HEK293 (cell line): ENCODE measurements at regions not wholly inside any gene's neighbourhood (a gene's known extent, or its start where the extent isn't known, plus 50 kb on each side); places are given as distances from the start of the nearest gene placed in this dataset.

Experiments
- CTCF ChIA-PET: fragments of 350-600 bp; formaldehyde crosslinking; extraction: SDS; loops from one replicate; lab custom pipeline; 2021; ENCODE audit warnings: antibody characterized with exemption; lab: Yijun Ruan, JAX
- POLR2A ChIA-PET: fragments of 300-600 bp; formaldehyde crosslinking; extraction: SDS; loops from one replicate; lab custom pipeline; 2020; ENCODE audit warnings: antibody characterized with exemption, inconsistent platforms; lab: Yijun Ruan, JAX
- H3K27ac ChIP-seq: fragments of 200-500 bp; sonication (Bioruptor generic); 2 replicates; pipeline ENCODE4 v1.5.1; 2014; ENCODE audit warnings: low read depth, low read length, control low read depth, inconsistent platforms; ENCODE audit errors: extremely low read depth
- H3K36me3 ChIP-seq, 2 experiments: fragments of 200-500 bp in 1 of 2; sonication (Bioruptor generic) in 1 of 2; 1 replicate in 1 of 2; 2 replicates in 1 of 2; pipeline ENCODE4 v1.5.1; 2014 to 2017; ENCODE audit warnings: inconsistent platforms in 2 of 2, low read length in 2 of 2; ENCODE audit not compliant: control insufficient read depth in 2 of 2, insufficient read depth in 1 of 2
- H3K4me1 ChIP-seq: fragments of 200-500 bp; sonication (Bioruptor generic); 2 replicates; pipeline ENCODE4 v1.5.1; 2014; ENCODE audit warnings: mild to moderate bottlenecking, low read length, inconsistent platforms; ENCODE audit not compliant: control insufficient read depth, insufficient read depth
- H3K4me3 ChIP-seq: 2 replicates; pipeline ENCODE4 v1.5.1; 2011; ENCODE audit warnings: low read depth, mild to moderate bottlenecking, control low read depth, low read length, moderate library complexity
- H3K9me3 ChIP-seq: fragments of 200-500 bp; sonication (Bioruptor generic); 2 replicates; pipeline ENCODE4 v1.5.1; 2014; ENCODE audit warnings: low read depth, low read length, inconsistent platforms; ENCODE audit not compliant: control insufficient read depth, insufficient read depth
- HOXC10 ChIP-seq: sonication (generic); formaldehyde crosslinking; IDR thresholded peaks from 2 replicates; pipeline ENCODE4 v1.8.1; 2023; ENCODE audit warnings: mild to moderate bottlenecking, missing genetic modification reagents
- KLF8 ChIP-seq: fragments of 450-650 bp; formaldehyde crosslinking; IDR thresholded peaks from 2 replicates; pipeline ENCODE4 v1.5.1; 2016; ENCODE audit warnings: missing biosample characterization, missing genetic modification characterization
- OSR2 ChIP-seq: fragments of 450-650 bp; formaldehyde crosslinking; IDR thresholded peaks from 2 replicates; pipeline ENCODE4 v1.5.1; 2016; ENCODE audit warnings: missing biosample characterization, missing genetic modification characterization
- ZFP37 ChIP-seq: fragments of 450-650 bp; formaldehyde crosslinking; IDR thresholded peaks from 2 replicates; pipeline ENCODE4 v1.5.1; 2016; ENCODE audit warnings: missing biosample characterization, missing genetic modification characterization
- ZNF155 ChIP-seq: fragments of 450-650 bp; formaldehyde crosslinking; IDR thresholded peaks from 2 replicates; pipeline ENCODE4 v1.5.1; 2016; ENCODE audit warnings: missing biosample characterization, missing genetic modification characterization
- ZNF2 ChIP-seq: fragments of 450-650 bp; formaldehyde crosslinking; IDR thresholded peaks from 2 replicates; pipeline ENCODE4 v1.5.1; 2016; ENCODE audit warnings: missing biosample characterization, missing genetic modification characterization
- ZNF239 ChIP-seq: fragments of 450-650 bp; formaldehyde crosslinking; IDR thresholded peaks from 2 replicates; pipeline ENCODE4 v1.5.1; 2016; ENCODE audit warnings: missing biosample characterization, missing genetic modification characterization
- ZNF48 ChIP-seq: fragments of 450-650 bp; formaldehyde crosslinking; IDR thresholded peaks from 2 replicates; pipeline ENCODE4 v1.5.1; 2016; ENCODE audit warnings: missing biosample characterization, missing genetic modification characterization
- ZNF529 ChIP-seq: fragments of 450-650 bp; formaldehyde crosslinking; IDR thresholded peaks from 2 replicates; pipeline ENCODE4 v1.5.1; 2017; ENCODE audit warnings: missing genetic modification characterization, missing biosample characterization; ENCODE audit not compliant: insufficient replicate concordance
- ZNF544 ChIP-seq: fragments of 450-650 bp; formaldehyde crosslinking; IDR thresholded peaks from 2 replicates; pipeline ENCODE4 v1.5.0; 2017; ENCODE audit warnings: missing biosample characterization, missing genetic modification characterization
- ZNF623 ChIP-seq: fragments of 450-650 bp; formaldehyde crosslinking; IDR thresholded peaks from 2 replicates; pipeline ENCODE4 v1.5.1; 2016; ENCODE audit warnings: missing biosample characterization, missing genetic modification characterization
- ZNF624 ChIP-seq: fragments of 450-650 bp; formaldehyde crosslinking; IDR thresholded peaks from 2 replicates; pipeline ENCODE4 v1.5.1; 2017; ENCODE audit warnings: missing biosample characterization, missing genetic modification characterization
- ZNF701 ChIP-seq: fragments of 450-650 bp; formaldehyde crosslinking; IDR thresholded peaks from 2 replicates; pipeline ENCODE4 v1.5.1; 2016; ENCODE audit warnings: missing biosample characterization, missing genetic modification characterization
- ZSCAN30 ChIP-seq: fragments of 450-650 bp; IDR thresholded peaks from 2 replicates; pipeline ENCODE4 v1.5.1; 2018; ENCODE audit warnings: missing biosample characterization, mild to moderate bottlenecking, missing genetic modification characterization, moderate library complexity
- TF ChIP-seq, protein P1 (sequence below): fragments of 450-650 bp; formaldehyde crosslinking; IDR thresholded peaks from 2 replicates; pipeline ENCODE4 v1.5.0; 2017; ENCODE audit warnings: missing biosample characterization, missing genetic modification characterization, borderline replicate concordance
- TF ChIP-seq, protein P2 (sequence below): fragments of 450-650 bp; formaldehyde crosslinking; IDR thresholded peaks from 2 replicates; pipeline ENCODE4 v1.5.1; 2016; ENCODE audit warnings: missing biosample characterization, missing genetic modification characterization
- TF ChIP-seq, protein P3 (sequence below): fragments of 450-650 bp; formaldehyde crosslinking; IDR thresholded peaks from 2 replicates; pipeline ENCODE4 v1.5.1; 2016; ENCODE audit warnings: missing biosample characterization, missing genetic modification characterization
- TF ChIP-seq, protein P4 (sequence below): fragments of 450-650 bp; formaldehyde crosslinking; IDR thresholded peaks from 2 replicates; pipeline ENCODE4 v1.5.1; 2016; ENCODE audit warnings: missing biosample characterization, missing genetic modification characterization, borderline replicate concordance
- TF ChIP-seq, protein P5 (sequence below): fragments of 450-650 bp; formaldehyde crosslinking; IDR thresholded peaks from 2 replicates; pipeline ENCODE4 v1.5.1; 2016; ENCODE audit warnings: missing biosample characterization, missing genetic modification characterization
- TF ChIP-seq, protein P6 (sequence below): fragments of 450-650 bp; formaldehyde crosslinking; IDR thresholded peaks from 2 replicates; pipeline ENCODE4 v1.5.1; 2016; ENCODE audit warnings: missing biosample characterization, missing genetic modification characterization

DNA sequence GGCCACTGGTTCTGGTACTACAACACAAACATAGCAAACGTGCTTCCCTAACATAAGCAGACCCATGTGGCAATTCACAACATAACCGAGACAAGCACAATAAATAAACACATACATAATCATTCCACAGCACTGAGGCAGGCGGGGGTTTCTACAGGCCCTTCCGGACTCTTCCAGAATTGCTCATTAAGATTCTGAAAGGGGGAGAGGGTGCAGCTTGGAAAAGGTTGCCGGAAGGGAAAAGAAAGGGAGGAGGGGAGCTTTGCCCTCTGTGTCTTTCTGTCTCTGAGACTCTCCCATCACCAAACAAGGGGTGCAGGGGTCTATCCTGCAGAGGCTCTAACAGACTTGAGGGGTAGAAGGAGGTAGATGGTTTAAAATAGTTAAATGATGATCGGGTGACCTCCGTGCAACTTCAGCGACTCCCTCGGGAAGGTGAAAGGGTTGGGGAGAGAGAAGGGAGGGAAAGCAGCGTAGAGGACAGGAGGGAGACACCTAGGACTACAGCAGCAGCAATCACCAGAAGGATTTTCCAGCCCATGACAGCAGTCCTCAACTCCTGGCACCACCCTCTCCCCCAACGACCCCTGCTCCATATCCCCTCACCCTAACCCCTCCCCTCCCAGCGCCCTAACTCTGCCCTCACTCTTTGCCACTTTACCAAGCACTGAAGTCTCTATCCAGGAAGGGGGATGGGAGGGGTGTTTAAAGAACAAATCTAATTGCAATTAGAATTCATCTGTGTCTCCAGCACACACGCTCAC is 365.5 kb upstream of the ESRRG start (continued):
- TF ChIP-seq, protein P1, sequence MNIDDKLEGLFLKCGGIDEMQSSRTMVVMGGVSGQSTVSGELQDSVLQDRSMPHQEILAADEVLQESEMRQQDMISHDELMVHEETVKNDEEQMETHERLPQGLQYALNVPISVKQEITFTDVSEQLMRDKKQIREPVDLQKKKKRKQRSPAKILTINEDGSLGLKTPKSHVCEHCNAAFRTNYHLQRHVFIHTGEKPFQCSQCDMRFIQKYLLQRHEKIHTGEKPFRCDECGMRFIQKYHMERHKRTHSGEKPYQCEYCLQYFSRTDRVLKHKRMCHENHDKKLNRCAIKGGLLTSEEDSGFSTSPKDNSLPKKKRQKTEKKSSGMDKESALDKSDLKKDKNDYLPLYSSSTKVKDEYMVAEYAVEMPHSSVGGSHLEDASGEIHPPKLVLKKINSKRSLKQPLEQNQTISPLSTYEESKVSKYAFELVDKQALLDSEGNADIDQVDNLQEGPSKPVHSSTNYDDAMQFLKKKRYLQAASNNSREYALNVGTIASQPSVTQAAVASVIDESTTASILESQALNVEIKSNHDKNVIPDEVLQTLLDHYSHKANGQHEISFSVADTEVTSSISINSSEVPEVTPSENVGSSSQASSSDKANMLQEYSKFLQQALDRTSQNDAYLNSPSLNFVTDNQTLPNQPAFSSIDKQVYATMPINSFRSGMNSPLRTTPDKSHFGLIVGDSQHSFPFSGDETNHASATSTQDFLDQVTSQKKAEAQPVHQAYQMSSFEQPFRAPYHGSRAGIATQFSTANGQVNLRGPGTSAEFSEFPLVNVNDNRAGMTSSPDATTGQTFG (tag by site-specific recombination), result no peak
- TF ChIP-seq ZSCAN30 (tag by site-specific recombination) (no peak), ZNF544 (tag by site-specific recombination) (no peak), ZNF239 (no peak)

DNA sequence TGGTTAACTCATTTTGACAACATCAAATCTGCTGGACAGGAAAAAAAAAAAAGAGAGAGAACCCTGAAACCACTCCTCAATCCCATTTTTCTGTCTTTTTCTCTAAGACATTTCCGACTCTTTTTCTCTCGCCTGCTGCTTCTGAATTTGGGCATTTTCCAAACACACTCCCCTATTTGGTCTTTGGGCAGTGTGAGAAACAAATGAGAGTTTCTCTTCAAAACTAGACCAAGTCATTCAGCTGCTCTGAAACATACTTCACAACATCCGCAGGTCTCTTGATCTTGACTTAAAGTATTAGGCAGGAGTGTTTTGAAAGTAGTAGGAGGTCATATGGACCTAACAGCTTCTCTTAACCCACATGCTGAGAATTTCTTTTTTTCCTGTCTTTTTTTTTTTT is 364.8 kb upstream of the ESRRG start:
- H3K27ac ChIP-seq, result no peak overlapping the region
- TF ChIP-seq, protein P2, sequence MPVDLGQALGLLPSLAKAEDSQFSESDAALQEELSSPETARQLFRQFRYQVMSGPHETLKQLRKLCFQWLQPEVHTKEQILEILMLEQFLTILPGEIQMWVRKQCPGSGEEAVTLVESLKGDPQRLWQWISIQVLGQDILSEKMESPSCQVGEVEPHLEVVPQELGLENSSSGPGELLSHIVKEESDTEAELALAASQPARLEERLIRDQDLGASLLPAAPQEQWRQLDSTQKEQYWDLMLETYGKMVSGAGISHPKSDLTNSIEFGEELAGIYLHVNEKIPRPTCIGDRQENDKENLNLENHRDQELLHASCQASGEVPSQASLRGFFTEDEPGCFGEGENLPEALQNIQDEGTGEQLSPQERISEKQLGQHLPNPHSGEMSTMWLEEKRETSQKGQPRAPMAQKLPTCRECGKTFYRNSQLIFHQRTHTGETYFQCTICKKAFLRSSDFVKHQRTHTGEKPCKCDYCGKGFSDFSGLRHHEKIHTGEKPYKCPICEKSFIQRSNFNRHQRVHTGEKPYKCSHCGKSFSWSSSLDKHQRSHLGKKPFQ, result no peak
- TF ChIP-seq ZNF155 (tag by site-specific recombination), result no peak
- no peaks in the 10 kb centered on the region for H3K4me1 ChIP-seq
- ChIA-PET CTCF (interaction anchor here (0.6 kb wide), 1 partner anchor 11 kb away, joined by 3 read pairs; no protein-coding TSS in a partner anchor), POLR2A (no interaction called here)
- no peak overlapping the region for H3K4me3 ChIP-seq
- no peaks in the 10 kb centered on the region for H3K36me3 ChIP-seq
- H3K9me3 ChIP-seq, result no peaks in the 10 kb centered on the region

DNA sequence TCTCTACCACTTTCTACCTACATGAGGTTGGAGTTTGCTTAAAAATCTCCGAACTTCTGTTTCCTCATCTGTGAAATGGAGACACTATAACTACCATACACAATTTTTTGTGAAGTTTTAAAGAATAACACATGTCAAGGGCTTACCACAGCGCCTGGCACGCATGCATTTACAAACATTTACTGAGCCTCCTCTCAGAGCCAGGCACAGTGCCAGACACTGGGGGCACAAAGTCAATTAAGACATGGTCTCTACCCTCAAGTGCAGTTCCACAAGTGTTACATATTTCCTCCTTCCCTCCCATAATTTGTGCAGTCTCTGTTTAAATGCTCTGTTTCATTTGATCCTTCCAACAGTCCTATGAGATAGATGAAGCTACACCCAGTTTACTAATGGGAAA is 356.4 kb upstream of the ESRRG start:
- ChIA-PET CTCF (no interaction called here), POLR2A (no interaction called here)
- no peak for TF ChIP-seq ZNF48 (tag by site-specific recombination)
- no peak for TF ChIP-seq ZNF239
- TF ChIP-seq ZNF2 (tag by site-specific recombination), result no peak
- TF ChIP-seq, protein P3, sequence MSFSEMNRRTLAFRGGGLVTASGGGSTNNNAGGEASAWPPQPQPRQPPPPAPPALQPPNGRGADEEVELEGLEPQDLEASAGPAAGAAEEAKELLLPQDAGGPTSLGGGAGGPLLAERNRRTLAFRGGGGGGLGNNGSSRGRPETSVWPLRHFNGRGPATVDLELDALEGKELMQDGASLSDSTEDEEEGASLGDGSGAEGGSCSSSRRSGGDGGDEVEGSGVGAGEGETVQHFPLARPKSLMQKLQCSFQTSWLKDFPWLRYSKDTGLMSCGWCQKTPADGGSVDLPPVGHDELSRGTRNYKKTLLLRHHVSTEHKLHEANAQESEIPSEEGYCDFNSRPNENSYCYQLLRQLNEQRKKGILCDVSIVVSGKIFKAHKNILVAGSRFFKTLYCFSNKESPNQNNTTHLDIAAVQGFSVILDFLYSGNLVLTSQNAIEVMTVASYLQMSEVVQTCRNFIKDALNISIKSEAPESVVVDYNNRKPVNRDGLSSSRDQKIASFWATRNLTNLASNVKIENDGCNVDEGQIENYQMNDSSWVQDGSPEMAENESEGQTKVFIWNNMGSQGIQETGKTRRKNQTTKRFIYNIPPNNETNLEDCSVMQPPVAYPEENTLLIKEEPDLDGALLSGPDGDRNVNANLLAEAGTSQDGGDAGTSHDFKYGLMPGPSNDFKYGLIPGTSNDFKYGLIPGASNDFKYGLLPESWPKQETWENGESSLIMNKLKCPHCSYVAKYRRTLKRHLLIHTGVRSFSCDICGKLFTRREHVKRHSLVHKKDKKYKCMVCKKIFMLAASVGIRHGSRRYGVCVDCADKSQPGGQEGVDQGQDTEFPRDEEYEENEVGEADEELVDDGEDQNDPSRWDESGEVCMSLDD (tag by site-specific recombination), result no peak
- no peak for TF ChIP-seq ZNF701 (tag by site-specific recombination)
- TF ChIP-seq, protein P4, sequence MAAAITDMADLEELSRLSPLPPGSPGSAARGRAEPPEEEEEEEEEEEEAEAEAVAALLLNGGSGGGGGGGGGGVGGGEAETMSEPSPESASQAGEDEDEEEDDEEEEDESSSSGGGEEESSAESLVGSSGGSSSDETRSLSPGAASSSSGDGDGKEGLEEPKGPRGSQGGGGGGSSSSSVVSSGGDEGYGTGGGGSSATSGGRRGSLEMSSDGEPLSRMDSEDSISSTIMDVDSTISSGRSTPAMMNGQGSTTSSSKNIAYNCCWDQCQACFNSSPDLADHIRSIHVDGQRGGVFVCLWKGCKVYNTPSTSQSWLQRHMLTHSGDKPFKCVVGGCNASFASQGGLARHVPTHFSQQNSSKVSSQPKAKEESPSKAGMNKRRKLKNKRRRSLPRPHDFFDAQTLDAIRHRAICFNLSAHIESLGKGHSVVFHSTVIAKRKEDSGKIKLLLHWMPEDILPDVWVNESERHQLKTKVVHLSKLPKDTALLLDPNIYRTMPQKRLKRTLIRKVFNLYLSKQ, result no peak
- TF ChIP-seq HOXC10, result no peak
- no peak for TF ChIP-seq ZNF623 (tag by site-specific recombination)
- TF ChIP-seq, protein P5, sequence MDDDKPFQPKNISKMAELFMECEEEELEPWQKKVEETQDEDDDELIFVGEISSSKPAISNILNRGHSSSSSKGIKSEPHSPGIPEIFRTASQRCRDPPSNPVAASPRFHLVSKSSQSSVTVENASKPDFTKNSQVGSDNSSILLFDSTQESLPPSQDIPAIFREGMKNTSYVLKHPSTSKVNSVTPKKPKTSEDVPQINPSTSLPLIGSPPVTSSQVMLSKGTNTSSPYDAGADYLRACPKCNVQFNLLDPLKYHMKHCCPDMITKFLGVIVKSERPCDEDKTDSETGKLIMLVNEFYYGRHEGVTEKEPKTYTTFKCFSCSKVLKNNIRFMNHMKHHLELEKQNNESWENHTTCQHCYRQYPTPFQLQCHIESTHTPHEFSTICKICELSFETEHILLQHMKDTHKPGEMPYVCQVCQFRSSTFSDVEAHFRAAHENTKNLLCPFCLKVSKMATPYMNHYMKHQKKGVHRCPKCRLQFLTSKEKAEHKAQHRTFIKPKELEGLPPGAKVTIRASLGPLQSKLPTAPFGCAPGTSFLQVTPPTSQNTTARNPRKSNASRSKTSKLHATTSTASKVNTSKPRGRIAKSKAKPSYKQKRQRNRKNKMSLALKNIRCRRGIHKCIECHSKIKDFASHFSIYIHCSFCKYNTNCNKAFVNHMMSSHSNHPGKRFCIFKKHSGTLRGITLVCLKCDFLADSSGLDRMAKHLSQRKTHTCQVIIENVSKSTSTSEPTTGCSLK (tag by site-specific recombination), result no peak
- TF ChIP-seq, protein P6, sequence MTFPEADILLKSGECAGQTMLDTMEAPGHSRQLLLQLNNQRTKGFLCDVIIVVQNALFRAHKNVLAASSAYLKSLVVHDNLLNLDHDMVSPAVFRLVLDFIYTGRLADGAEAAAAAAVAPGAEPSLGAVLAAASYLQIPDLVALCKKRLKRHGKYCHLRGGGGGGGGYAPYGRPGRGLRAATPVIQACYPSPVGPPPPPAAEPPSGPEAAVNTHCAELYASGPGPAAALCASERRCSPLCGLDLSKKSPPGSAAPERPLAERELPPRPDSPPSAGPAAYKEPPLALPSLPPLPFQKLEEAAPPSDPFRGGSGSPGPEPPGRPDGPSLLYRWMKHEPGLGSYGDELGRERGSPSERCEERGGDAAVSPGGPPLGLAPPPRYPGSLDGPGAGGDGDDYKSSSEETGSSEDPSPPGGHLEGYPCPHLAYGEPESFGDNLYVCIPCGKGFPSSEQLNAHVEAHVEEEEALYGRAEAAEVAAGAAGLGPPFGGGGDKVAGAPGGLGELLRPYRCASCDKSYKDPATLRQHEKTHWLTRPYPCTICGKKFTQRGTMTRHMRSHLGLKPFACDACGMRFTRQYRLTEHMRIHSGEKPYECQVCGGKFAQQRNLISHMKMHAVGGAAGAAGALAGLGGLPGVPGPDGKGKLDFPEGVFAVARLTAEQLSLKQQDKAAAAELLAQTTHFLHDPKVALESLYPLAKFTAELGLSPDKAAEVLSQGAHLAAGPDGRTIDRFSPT (tag by site-specific recombination), result no peak
- no peak for TF ChIP-seq OSR2 (tag by site-specific recombination)
- TF ChIP-seq ZNF529 (tag by site-specific recombination), result no peak
- TF ChIP-seq ZNF624, result no peak
- no peak for TF ChIP-seq KLF8
- no peak for TF ChIP-seq ZFP37

More for the DNA sequence above, 356.4 kb upstream of the ESRRG start:
- Histone ChIP-seq H3K4me3 (no peak overlapping the region), H3K4me1 (no peaks in the 10 kb centered on the region), H3K27ac (no peak overlapping the region), H3K36me3 (no peaks in the 10 kb centered on the region), H3K9me3 (no peaks in the 10 kb centered on the region)
